Activated CD4-positive, alpha-beta T cell treated with anti-CD3 and anti-CD28 coated beads for 36 hours (primary cell): ENCODE measurements at regions not wholly inside any gene's neighbourhood (a gene's known extent, or its start where the extent isn't known, plus 50 kb on each side); places are given as distances from the start of the nearest gene placed in this dataset.
"Not testable (repeated sequence)": the region's sequence is repeated elsewhere in the genome, so short reads cannot be mapped to it uniquely, and the experiment has no call there.

Experiments used
- ATAC-seq: fragments of 200-7000 bp; cut with Tn5 transposase; one replicate; pipeline ENCODE4 v1.10.0; 2021; ENCODE audit warnings: mild to moderate bottlenecking, moderate library complexity
- CTCF ChIA-PET: fragments of 350-600 bp; sonication (Branson Sonifier 250); formaldehyde crosslinking; loops from one replicate; lab custom pipeline; 2021; ENCODE audit warnings: antibody characterized with exemption; lab: Charles Lee
- POLR2A ChIA-PET: fragments of 350-600 bp; sonication (Branson Sonifier 250); formaldehyde crosslinking; loops from one replicate; lab custom pipeline; 2021; ENCODE audit warnings: antibody characterized with exemption, inconsistent platforms; lab: Charles Lee
- DNase-seq: peaks from one replicate; pipeline ENCODE4 v3.0.0-alpha.2; 2020
- H3K27ac Mint-ChIP-seq: one replicate; pipeline ENCODE4 v1.8.0; 2021; ENCODE audit warnings: mixed read lengths
- H3K27me3 Mint-ChIP-seq: one replicate; pipeline ENCODE4 v1.8.0; 2021; ENCODE audit warnings: mixed read lengths
- H3K36me3 Mint-ChIP-seq: one replicate; pipeline ENCODE4 v1.8.0; 2021; ENCODE audit warnings: low read depth, mixed read lengths
- H3K4me1 Mint-ChIP-seq: one replicate; pipeline ENCODE4 v1.8.0; 2021; ENCODE audit warnings: mixed read lengths
- H3K4me3 Mint-ChIP-seq: one replicate; pipeline ENCODE4 v1.8.0; 2021; ENCODE audit warnings: mild to moderate bottlenecking, moderate library complexity, mixed read lengths
- H3K9me3 Mint-ChIP-seq: one replicate; pipeline ENCODE4 v1.8.0; 2021; ENCODE audit warnings: low read depth, mixed read lengths
- intact Hi-C, 2 experiments: fragments of 100-400 bp; cut with DNase I in 1 of 2; cut with micrococcal nuclease in 1 of 2; formaldehyde crosslinking; loops; one replicate each; pipeline versions ENCODE4 v1.14.2 to v1.15.1; 2022 to 2024; cut with DNase I, micrococcal nuclease

DNA sequence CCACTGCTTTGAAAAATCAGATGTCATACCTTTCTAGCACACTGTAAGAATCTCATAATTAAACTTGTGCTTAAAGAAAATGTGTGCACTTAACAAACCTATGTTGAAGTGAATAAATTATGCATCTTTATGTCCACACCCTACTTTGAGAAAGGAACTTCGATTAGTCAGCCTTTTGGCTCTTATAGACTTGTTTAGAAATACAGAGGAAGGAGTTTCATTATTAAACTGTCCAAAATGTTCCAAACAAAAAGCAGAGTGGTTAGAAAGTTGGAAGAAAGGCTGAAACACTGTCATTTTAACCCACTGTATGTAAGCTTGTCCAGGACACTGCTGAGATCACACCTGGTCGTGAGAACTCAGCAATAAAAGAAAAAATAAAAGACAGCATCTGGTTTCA, 863.2 kb upstream of the CHORDC1 start:
- ChIA-PET POLR2A (no interaction called here), CTCF (no interaction called here)
- no peak overlapping the region for H3K27ac Mint-ChIP-seq
- ATAC-seq: no peak
- intact Hi-C loops: no loop called here
- H3K27me3 Mint-ChIP-seq: no peaks in the 10 kb centered on the region
- no peak overlapping the region for H3K4me3 Mint-ChIP-seq
- no peaks in the 10 kb centered on the region for H3K36me3 Mint-ChIP-seq
- no peak for DNase-seq
- H3K9me3 Mint-ChIP-seq: peaks cover 13% of the 10 kb centered on the region
- H3K4me1 Mint-ChIP-seq: no peaks in the 10 kb centered on the region

DNA sequence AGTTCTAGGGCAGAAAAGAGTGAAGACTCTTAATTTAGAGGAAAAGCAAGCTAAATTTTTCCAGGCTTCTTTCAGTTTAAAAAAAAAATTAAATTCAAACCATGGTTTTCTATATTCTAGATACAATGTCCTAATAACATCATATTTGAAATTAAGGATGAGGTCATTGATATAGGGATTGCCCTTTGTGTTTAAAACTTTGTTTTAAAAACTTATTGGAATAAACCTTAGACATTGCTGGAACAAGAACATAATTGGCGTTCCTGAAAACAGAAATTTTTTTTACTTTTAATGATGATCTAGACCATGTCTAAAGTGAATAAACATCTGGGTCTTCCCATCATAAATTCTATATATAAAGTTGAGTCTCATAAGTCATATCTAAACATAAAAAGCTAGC, 859.4 kb upstream of the CHORDC1 start:
- ChIA-PET POLR2A (no interaction called here), CTCF (no interaction called here)
- no peaks in the 10 kb centered on the region for H3K27me3 Mint-ChIP-seq
- no peak for ATAC-seq
- H3K9me3 Mint-ChIP-seq: peaks cover 5% of the 10 kb centered on the region
- H3K27ac Mint-ChIP-seq: no peak overlapping the region
- H3K4me1 Mint-ChIP-seq: no peaks in the 10 kb centered on the region
- no peak for DNase-seq
- no peak overlapping the region for H3K4me3 Mint-ChIP-seq
- no peaks in the 10 kb centered on the region for H3K36me3 Mint-ChIP-seq
- intact Hi-C loops: no loop called here

DNA sequence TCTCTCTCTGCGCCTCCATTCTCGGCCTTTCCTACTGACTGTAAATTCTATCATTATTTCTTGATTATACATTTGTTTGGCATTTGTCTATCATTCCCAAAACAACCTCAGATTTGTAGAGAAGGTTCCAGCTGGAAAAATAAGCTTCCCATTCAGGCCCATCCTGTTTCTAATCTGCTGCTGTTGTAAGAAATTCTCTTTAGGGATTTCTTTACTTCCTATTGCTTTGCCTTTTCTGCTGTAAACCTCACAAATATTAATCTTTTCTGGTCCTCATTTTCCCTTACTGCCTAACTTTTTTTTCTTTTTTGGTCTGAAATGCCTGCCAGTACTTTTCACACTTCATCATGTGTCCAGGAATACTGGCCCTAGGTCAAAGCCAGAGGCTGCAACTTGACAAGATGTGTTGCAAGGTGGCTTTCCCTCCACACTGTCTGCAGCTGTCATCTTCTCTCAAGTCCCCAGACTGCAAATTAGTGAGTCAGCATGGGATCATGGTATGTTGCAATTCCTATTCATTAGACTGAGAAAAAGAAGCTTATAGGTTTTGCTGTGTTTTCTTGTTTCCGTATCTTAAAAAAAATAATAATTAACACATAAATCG, 858.7 kb upstream of the CHORDC1 start:
- intact Hi-C loops: no loop called here
- peaks cover 5% of the 10 kb centered on the region for H3K9me3 Mint-ChIP-seq
- CTCF ChIA-PET: no interaction called here
- no peaks in the 10 kb centered on the region for H3K4me1 Mint-ChIP-seq
- H3K27ac Mint-ChIP-seq: no peak overlapping the region
- no peaks in the 10 kb centered on the region for H3K27me3 Mint-ChIP-seq
- H3K4me3 Mint-ChIP-seq: no peak overlapping the region
- no peaks in the 10 kb centered on the region for H3K36me3 Mint-ChIP-seq
- DNase-seq (no peak), ATAC-seq (no peak)
- POLR2A ChIA-PET: no interaction called here

DNA sequence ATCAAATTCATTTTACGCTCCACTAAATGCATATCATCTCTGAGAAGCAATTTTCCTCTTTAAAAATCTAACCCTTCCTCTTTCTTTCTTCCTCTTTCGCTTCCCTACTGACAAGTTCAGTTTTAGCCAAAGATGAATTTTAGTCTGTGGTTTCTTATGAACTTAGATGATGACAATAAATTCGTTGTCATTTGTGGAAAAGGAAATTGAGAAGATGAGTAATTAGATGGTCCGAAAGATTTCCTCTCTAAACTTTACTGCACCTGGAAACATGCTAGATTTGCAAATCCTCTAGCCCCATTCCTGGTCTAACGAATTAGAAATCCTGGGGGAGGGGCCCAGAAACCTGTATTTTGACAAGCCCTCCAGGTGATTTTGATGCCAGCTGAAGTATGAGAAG, 855.4 kb upstream of the CHORDC1 start:
- H3K4me3 Mint-ChIP-seq: no peak overlapping the region

DNA sequence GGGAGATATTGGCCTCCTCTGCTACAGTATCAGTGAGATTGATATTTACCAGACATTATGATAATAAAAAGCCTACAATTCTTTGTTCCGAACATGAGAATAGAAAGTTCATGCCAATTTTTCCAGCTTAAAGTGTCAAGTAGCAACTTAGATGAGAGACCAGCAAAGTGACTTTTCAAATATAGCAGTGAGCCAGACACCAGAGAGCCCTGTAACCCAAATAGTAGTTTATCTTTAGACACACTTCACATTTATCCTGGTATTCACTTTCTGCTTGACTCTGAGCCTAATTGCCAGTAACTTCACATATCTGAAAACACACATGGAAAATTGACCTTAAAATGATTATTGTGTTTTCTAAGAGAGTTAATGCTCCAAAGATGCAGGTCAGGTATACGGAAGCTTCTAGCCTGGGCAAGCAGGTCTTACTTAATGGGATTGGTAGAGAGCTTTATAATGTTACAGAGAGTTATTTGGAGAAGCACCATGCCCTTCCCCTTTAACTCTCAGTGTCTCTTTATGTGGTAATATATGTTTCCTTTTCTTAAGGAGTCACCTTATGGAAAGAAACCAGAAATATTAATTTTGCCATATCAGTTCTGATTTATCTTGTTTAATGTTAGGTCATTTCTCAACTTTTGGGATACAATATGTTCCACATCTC, 852.3 kb upstream of the CHORDC1 start:
- no peaks in the 10 kb centered on the region for H3K27me3 Mint-ChIP-seq
- ChIA-PET POLR2A (no interaction called here), CTCF (no interaction called here)
- no peak for ATAC-seq
- no peaks in the 10 kb centered on the region for H3K36me3 Mint-ChIP-seq
- no peak for DNase-seq
- intact Hi-C loops: no loop called here
- H3K4me1 Mint-ChIP-seq: no peaks in the 10 kb centered on the region
- H3K9me3 Mint-ChIP-seq: no peaks in the 10 kb centered on the region
- no peak overlapping the region for H3K4me3 Mint-ChIP-seq
- no peak overlapping the region for H3K27ac Mint-ChIP-seq

More for the DNA sequence above, 855.4 kb upstream of the CHORDC1 start:
- no peaks in the 10 kb centered on the region for H3K27me3 Mint-ChIP-seq
- no peaks in the 10 kb centered on the region for H3K4me1 Mint-ChIP-seq
- POLR2A ChIA-PET: no interaction called here
- no peak for DNase-seq
- H3K9me3 Mint-ChIP-seq: peaks cover 4% of the 10 kb centered on the region
- H3K27ac Mint-ChIP-seq: no peak overlapping the region
- H3K36me3 Mint-ChIP-seq: no peaks in the 10 kb centered on the region
- no peak for ATAC-seq
- CTCF ChIA-PET: no interaction called here
- intact Hi-C loops: no loop called here

DNA sequence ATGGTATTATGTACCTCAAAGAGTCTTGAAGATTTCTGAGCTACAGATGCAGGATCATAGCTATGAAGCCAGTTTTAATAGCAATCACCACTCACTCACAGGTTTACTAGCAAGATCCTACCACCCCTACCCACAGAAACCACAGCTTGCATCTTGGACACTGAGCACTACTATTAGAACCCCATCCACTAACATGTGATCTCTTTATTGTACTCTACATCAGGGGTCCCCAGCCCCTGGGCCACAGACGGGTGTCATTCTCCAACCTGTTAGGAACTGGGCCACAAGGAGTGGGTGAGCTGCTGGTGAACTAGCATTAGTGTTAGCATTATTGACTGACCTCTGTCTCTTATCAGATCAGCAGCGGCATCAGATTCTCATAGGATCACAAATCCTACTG, 844.8 kb upstream of the CHORDC1 start:
- Mint-ChIP-seq H3K36me3 (no peaks in the 10 kb centered on the region), H3K4me1 (no peaks in the 10 kb centered on the region), H3K27ac (no peak overlapping the region), H3K4me3 (no peak overlapping the region), H3K9me3 (peaks cover 6% of the 10 kb centered on the region), H3K27me3 (no peaks in the 10 kb centered on the region)
- POLR2A ChIA-PET: no interaction called here
- CTCF ChIA-PET: no interaction called here
- ATAC-seq (no peak), DNase-seq (no peak)
- intact Hi-C loops: no loop called here

DNA sequence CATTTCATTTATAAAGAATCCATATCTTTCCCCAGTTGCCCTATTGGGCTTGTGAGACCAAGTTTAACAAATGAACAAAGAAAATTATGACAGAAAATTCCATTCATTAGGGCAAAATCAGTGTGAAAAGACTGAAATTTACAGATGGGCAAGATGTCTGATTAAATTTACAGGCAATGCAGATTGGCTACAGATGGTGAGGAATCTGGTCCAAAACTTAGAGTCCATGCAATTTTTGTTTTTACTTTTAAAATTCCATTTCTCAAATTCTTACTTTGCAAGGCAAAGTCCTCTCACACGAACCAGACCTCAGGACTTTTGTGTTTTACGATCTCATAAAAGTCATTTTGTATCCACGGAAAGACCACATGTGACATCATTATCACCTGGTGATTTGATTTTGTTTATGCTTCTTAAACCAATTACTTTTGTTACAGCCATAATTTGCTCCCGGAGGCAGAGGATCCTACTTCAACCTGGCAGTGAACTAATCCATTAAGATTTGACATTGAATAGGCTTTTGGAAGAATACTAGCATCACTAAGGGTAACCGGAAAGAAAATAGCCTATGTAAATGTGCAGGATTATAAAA, 843.7 kb upstream of the CHORDC1 start:
- no peak for ATAC-seq
- Mint-ChIP-seq H3K4me3 (no peak overlapping the region), H3K9me3 (peaks cover 6% of the 10 kb centered on the region), H3K27ac (no peak overlapping the region), H3K36me3 (no peaks in the 10 kb centered on the region), H3K27me3 (no peaks in the 10 kb centered on the region), H3K4me1 (no peaks in the 10 kb centered on the region)
- ChIA-PET POLR2A (no interaction called here), CTCF (no interaction called here)
- no peak for DNase-seq
- intact Hi-C loops: no loop called here

DNA sequence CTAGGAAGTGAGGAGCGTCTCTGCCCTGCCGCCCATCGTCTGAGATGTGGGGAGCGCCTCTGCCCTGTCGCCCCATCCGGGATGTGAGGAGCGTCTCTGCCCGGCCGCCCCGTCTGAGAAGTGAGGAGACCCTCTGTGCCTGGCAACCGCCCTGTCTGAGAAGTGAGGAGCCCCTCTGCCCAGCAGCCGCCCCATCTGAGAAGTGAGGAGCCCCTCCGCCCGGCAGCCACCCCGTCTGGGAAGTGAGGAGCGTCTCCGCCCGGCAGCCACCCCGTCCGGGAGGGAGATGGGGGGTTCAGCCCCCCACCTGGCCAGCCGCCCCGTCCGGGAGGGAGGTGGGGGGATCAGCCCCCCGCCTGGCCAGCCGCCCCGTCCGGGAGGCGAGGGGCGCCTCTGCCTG, 840.5 kb upstream of the CHORDC1 start:
- not testable (repeated sequence) for H3K4me1 Mint-ChIP-seq

DNA sequence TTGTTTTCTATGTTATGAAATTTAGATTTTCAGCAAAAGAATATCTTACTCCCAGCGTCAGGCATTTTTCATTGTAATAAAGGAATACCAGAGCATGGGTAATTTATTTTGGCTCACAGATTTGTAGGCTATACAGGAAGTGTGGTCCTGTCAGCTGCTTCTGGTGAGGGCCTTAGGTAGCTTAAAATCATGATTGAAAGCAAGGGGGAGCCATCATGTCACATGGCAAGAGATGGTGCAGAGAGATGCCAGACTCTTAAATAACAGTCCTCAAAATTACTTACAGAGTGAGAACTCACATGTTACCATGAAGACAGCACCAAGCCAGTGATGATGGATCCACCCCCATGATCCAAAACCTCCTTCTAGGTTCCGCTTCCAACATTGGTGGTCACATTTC, 825.0 kb upstream of the CHORDC1 start:
- DNase-seq: no peak

More for the DNA sequence above, 840.5 kb upstream of the CHORDC1 start:
- POLR2A ChIA-PET, intact Hi-C loops, DNase-seq, H3K27me3 Mint-ChIP-seq, H3K27ac Mint-ChIP-seq, ATAC-seq, H3K4me3 Mint-ChIP-seq, CTCF ChIA-PET, H3K36me3 Mint-ChIP-seq: not testable (repeated sequence)
- peaks cover 18% of the 10 kb centered on the region for H3K9me3 Mint-ChIP-seq

DNA sequence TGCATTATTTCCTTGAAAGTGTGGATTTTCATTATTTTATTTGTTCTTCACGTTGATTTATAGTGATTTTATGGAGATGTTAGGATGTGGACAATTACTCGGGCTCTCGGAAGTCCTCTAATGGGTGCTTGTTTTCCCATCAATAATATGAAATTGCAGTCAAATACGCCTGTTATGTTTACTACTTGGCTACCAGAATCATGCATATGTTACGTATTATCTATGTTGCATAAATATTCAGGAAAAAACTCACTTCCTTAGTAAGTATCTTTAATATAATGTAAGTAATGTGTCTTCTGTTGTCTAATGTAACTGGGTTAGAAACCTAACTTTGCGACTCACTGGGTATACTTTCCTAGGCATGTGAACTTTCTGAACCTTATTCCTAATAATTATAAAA, 823.4 kb upstream of the CHORDC1 start:
- ChIA-PET CTCF (no interaction called here), POLR2A (no interaction called here)
- H3K27me3 Mint-ChIP-seq: no peaks in the 10 kb centered on the region
- DNase-seq (no peak), ATAC-seq (no peak)
- no peak overlapping the region for H3K27ac Mint-ChIP-seq
- H3K4me3 Mint-ChIP-seq: no peak overlapping the region
- H3K9me3 Mint-ChIP-seq: peaks cover 5% of the 10 kb centered on the region
- intact Hi-C loops: no loop called here
- H3K4me1 Mint-ChIP-seq: no peaks in the 10 kb centered on the region
- no peaks in the 10 kb centered on the region for H3K36me3 Mint-ChIP-seq

More for the DNA sequence above, 825.0 kb upstream of the CHORDC1 start:
- H3K27me3 Mint-ChIP-seq: no peaks in the 10 kb centered on the region
- no peak overlapping the region for H3K27ac Mint-ChIP-seq
- H3K4me1 Mint-ChIP-seq: no peaks in the 10 kb centered on the region
- peaks cover 5% of the 10 kb centered on the region for H3K9me3 Mint-ChIP-seq
- ChIA-PET POLR2A (no interaction called here), CTCF (no interaction called here)
- H3K4me3 Mint-ChIP-seq: no peak overlapping the region
- no peaks in the 10 kb centered on the region for H3K36me3 Mint-ChIP-seq
- ATAC-seq: no peak
- intact Hi-C loops: no loop called here

DNA sequence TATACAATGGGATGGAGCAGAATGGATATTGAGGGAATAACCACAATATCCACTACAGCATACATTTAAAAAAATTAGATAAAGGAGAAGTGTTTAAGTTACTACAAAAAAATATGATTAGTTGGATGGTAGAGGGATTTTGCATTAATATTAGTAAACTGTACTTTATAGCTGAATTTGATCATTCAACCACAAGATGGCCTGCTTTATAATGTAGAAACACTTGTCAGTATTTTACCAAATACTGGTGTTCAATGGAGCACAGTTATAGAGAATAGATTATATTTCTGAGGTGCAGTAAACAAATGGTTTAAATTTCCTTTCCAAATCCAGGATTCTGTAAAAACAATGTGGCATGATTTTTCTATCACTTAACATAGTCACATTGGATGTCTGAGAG, 818.8 kb upstream of the CHORDC1 start:
- Mint-ChIP-seq H3K4me1 (no peaks in the 10 kb centered on the region), H3K4me3 (no peak overlapping the region), H3K27me3 (no peaks in the 10 kb centered on the region), H3K9me3 (peaks cover 10% of the 10 kb centered on the region), H3K27ac (no peak overlapping the region), H3K36me3 (no peaks in the 10 kb centered on the region)
- DNase-seq (no peak), ATAC-seq (no peak)
- ChIA-PET CTCF (no interaction called here), POLR2A (no interaction called here)
- intact Hi-C loops: no loop called here

DNA sequence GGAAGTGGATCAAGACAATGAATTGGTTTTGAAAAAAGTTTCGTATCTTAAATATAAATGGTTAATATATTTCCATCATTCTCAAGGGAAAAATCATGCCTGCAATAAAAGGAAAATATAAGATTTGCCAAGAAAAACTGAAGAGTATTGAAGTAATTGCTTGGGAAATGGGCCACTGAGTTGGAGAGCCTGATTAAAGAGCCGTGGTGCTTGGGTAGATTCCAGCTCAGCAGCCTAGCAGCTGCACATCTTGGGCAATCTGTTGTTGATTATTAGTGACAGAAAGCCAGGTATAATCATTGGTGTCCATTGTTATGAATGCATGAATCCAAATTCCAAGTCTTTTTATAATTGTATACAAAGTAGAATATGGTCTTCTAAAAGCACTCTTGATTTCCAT, 800.9 kb upstream of the CHORDC1 start:
- POLR2A ChIA-PET: no interaction called here

More for the DNA sequence above, 800.9 kb upstream of the CHORDC1 start:
- Mint-ChIP-seq H3K36me3 (no peaks in the 10 kb centered on the region), H3K27me3 (no peaks in the 10 kb centered on the region), H3K27ac (no peak overlapping the region), H3K4me3 (no peak overlapping the region), H3K4me1 (no peaks in the 10 kb centered on the region), H3K9me3 (peaks cover 5% of the 10 kb centered on the region)
- intact Hi-C loops: no loop called here
- CTCF ChIA-PET: no interaction called here
- no peak for ATAC-seq
- no peak for DNase-seq
